Gastrocnemius medialis (tissue), 4 donors: ENCODE measurements at regions not wholly inside any gene's neighbourhood (a gene's known extent, or its start where the extent isn't known, plus 50 kb on each side); places are given as distances from the start of the nearest gene placed in this dataset.

Experiments
- POLR2A ChIP-seq, 2 donors: fragments of 450-650 bp; IDR thresholded peaks; one replicate each; pipeline ENCODE4 v1.6.1; 2017; ENCODE audit warnings: antibody characterized with exemption in 2 of 2, mild to moderate bottlenecking in 2 of 2, moderate library complexity in 2 of 2
- TF ChIP-seq, protein P1 (sequence below), 5 experiments: fragments of 450-650 bp in 3 of 5; fragments of 200-600 bp in 2 of 5; sonication (generic) in 2 of 5; IDR thresholded peaks in 4 of 5; conservative IDR thresholded peaks in 1 of 5; 1 replicate in 4 of 5; 2 replicates in 1 of 5; pipeline ENCODE4 v1.5.1; 2016 to 2019; ENCODE audit warnings: antibody characterized with exemption in 5 of 5, mild to moderate bottlenecking in 3 of 5, moderate library complexity in 3 of 5

- TF ChIP-seq, protein P1, sequence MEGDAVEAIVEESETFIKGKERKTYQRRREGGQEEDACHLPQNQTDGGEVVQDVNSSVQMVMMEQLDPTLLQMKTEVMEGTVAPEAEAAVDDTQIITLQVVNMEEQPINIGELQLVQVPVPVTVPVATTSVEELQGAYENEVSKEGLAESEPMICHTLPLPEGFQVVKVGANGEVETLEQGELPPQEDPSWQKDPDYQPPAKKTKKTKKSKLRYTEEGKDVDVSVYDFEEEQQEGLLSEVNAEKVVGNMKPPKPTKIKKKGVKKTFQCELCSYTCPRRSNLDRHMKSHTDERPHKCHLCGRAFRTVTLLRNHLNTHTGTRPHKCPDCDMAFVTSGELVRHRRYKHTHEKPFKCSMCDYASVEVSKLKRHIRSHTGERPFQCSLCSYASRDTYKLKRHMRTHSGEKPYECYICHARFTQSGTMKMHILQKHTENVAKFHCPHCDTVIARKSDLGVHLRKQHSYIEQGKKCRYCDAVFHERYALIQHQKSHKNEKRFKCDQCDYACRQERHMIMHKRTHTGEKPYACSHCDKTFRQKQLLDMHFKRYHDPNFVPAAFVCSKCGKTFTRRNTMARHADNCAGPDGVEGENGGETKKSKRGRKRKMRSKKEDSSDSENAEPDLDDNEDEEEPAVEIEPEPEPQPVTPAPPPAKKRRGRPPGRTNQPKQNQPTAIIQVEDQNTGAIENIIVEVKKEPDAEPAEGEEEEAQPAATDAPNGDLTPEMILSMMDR (IDR thresholded peaks at IDR 0.05 in 4 of 5, conservative IDR thresholded peaks at IDR 0.05 in 1 of 5): no peak
- no peak for TF ChIP-seq POLR2A (IDR thresholded peaks at IDR 0.05)
Measured at GRCh38 chr1:14543191-14543840, 55.2 kb upstream of the KAZN start.
